ENCODE measurements at regions not wholly inside any gene's neighbourhood (a gene's known extent, or its start where the extent isn't known, plus 50 kb on each side); places are given as distances from the start of the nearest gene placed in this dataset.

- no peak overlapping the region for H3K27ac ChIP-seq
- TF ChIP-seq ZFX (IDR thresholded peaks at IDR 0.05; ENCODE audit: borderline replicate concordance) (no peak), CTCF (IDR thresholded peaks at IDR 0.05) (no peak)
Observed at GRCh38 chr1:106523497-106523896, 533.0 kb upstream of the PRMT6 start.

GRCh38 chr1:106524631-106525030 is 531.8 kb upstream of the PRMT6 start:
- H3K27ac ChIP-seq, result no peak overlapping the region
- TF ChIP-seq ZFX (IDR thresholded peaks at IDR 0.05; ENCODE audit: borderline replicate concordance), result no peak
- no peak for TF ChIP-seq CTCF (IDR thresholded peaks at IDR 0.05)

GRCh38 chr1:106526650-106527049 is 529.8 kb upstream of the PRMT6 start:
- H3K27ac ChIP-seq, result no peak overlapping the region
- no peak for TF ChIP-seq CTCF (IDR thresholded peaks at IDR 0.05)
- no peak for TF ChIP-seq ZFX (IDR thresholded peaks at IDR 0.05; ENCODE audit: borderline replicate concordance)

GRCh38 chr1:106534612-106535011 is 521.9 kb upstream of the PRMT6 start:
- no peak overlapping the region for H3K27ac ChIP-seq
- TF ChIP-seq ZFX (IDR thresholded peaks at IDR 0.05; ENCODE audit: borderline replicate concordance), result no peak
- TF ChIP-seq CTCF (IDR thresholded peaks at IDR 0.05), result no peak

- no peak overlapping the region for H3K27ac ChIP-seq
- TF ChIP-seq ZFX (IDR thresholded peaks at IDR 0.05; ENCODE audit: borderline replicate concordance) (no peak), CTCF (IDR thresholded peaks at IDR 0.05) (no peak)
Observed at GRCh38 chr1:106536741-106537140, 519.7 kb upstream of the PRMT6 start.

- TF ChIP-seq ZFX (IDR thresholded peaks at IDR 0.05; ENCODE audit: borderline replicate concordance) (no peak), CTCF (IDR thresholded peaks at IDR 0.05) (no peak)
- no peak overlapping the region for H3K27ac ChIP-seq
Observed at GRCh38 chr1:106548726-106549125, 507.7 kb upstream of the PRMT6 start.

- H3K27ac ChIP-seq, result no peak overlapping the region
- no peak for TF ChIP-seq ZFX (IDR thresholded peaks at IDR 0.05; ENCODE audit: borderline replicate concordance)
- TF ChIP-seq CTCF (IDR thresholded peaks at IDR 0.05), result no peak
Observed at GRCh38 chr1:106554294-106554693, 502.2 kb upstream of the PRMT6 start.
